ENCODE measurements at regions not wholly inside any gene's neighbourhood (a gene's known extent, or its start where the extent isn't known, plus 50 kb on each side); places are given as distances from the start of the nearest gene placed in this dataset.

- DNase-seq = no peak
Measured at GRCh38 chr7:18420748-18421147, 74.8 kb upstream of the HDAC9 start.

GRCh38 chr7:18421297-18422002, 74.1 kb upstream of the HDAC9 start:
- no peak for DNase-seq

GRCh38 chr7:18425227-18425626, 70.3 kb upstream of the HDAC9 start:
- no peak for DNase-seq

- DNase-seq = no peak
Measured at GRCh38 chr7:18425838-18426445, 69.6 kb upstream of the HDAC9 start.

- no peak for DNase-seq
Measured at GRCh38 chr7:18426564-18427226, 68.9 kb upstream of the HDAC9 start.

GRCh38 chr7:18429547-18429946, 66.0 kb upstream of the HDAC9 start:
- DNase-seq = no peak

- DNase-seq = no peak
Measured at GRCh38 chr7:18430810-18431209, 64.7 kb upstream of the HDAC9 start.

GRCh38 chr7:18434171-18434570, 61.4 kb upstream of the HDAC9 start:
- no peak for DNase-seq

GRCh38 chr7:18437101-18437500, 58.4 kb upstream of the HDAC9 start:
- peak in 1 of 2 experiments; percentile 44 for DNase-seq

GRCh38 chr7:18440934-18441333, 54.6 kb upstream of the HDAC9 start:
- no peak for DNase-seq

- no peak for DNase-seq
Measured at GRCh38 chr7:18444826-18445225, 50.7 kb upstream of the HDAC9 start.

- DNase-seq = no peak
Measured at GRCh38 chr7:18445483-18445882, 50.1 kb upstream of the HDAC9 start.
